Astrocyte of the spinal cord (primary cell): ENCODE measurements at regions not wholly inside any gene's neighbourhood (a gene's known extent, or its start where the extent isn't known, plus 50 kb on each side); places are given as distances from the start of the nearest gene placed in this dataset.

Experiments used
- DNase-seq: peaks from one replicate; pipeline ENCODE4 v3.0.0; 2011; ENCODE audit warnings: low read depth, low spot score
- H3K4me3 ChIP-seq: 2 replicates; pipeline ENCODE4 v1.5.1; 2011; ENCODE audit warnings: low read depth, mild to moderate bottlenecking, low read length, moderate library complexity
- CTCF ChIP-seq: IDR thresholded peaks from 2 replicates; pipeline ENCODE4 v1.5.1; 2012; ENCODE audit warnings: low read depth, mild to moderate bottlenecking, low read length, inconsistent platforms
- in situ Hi-C: cut with HindIII; loops from 2 replicates; pipeline ENCODE4 v1.10.0; 2017; ENCODE audit warnings: low sequenced_read_pairs

GRCh38 chrX:42577936-42578470 lies 200.0 kb downstream of the PPP1R2C start:
- H3K4me3 ChIP-seq: no peak overlapping the region
- DNase-seq: peak; percentile 15
- in situ Hi-C loops: no loop called here
- TF ChIP-seq CTCF: no peak

GRCh38 chrX:42567268-42567667 lies 210.7 kb downstream of the PPP1R2C start:
- TF ChIP-seq CTCF: no peak
- H3K4me3 ChIP-seq: no peak overlapping the region
- DNase-seq: peak; percentile 12
- in situ Hi-C loops: no loop called here

GRCh38 chrX:42565739-42566138 lies 212.2 kb downstream of the PPP1R2C start:
- no peak overlapping the region for H3K4me3 ChIP-seq
- no peak for TF ChIP-seq CTCF
- DNase-seq: no peak
- in situ Hi-C loops: no loop called here

- no peak for DNase-seq
- TF ChIP-seq CTCF: no peak
- in situ Hi-C loops: no loop called here
- H3K4me3 ChIP-seq: no peak overlapping the region
Measured at GRCh38 chrX:42546800-42547199, 231.2 kb downstream of the PPP1R2C start.

- no peak overlapping the region for H3K4me3 ChIP-seq
- no peak for DNase-seq
- in situ Hi-C loops: no loop called here
- TF ChIP-seq CTCF: no peak
Measured at GRCh38 chrX:42544883-42545282, 233.1 kb downstream of the PPP1R2C start.

- TF ChIP-seq CTCF: no peak
- H3K4me3 ChIP-seq: no peak overlapping the region
- no peak for DNase-seq
- in situ Hi-C loops: no loop called here
Measured at GRCh38 chrX:42541554-42541953, 236.4 kb downstream of the PPP1R2C start.

GRCh38 chrX:42540146-42540545 lies 237.8 kb downstream of the PPP1R2C start:
- in situ Hi-C loops: no loop called here
- no peak for TF ChIP-seq CTCF

More at GRCh38 chrX:42540146-42540545, 237.8 kb downstream of the PPP1R2C start:
- no peak overlapping the region for H3K4me3 ChIP-seq
- DNase-seq: no peak
